Spleen (tissue), 7 donors: ENCODE measurements at regions not wholly inside any gene's neighbourhood (a gene's known extent, or its start where the extent isn't known, plus 50 kb on each side); places are given as distances from the start of the nearest gene placed in this dataset.

Source experiments
- POLR2A ChIP-seq, 3 donors: fragments of 450-650 bp; IDR thresholded peaks; one replicate each; pipeline ENCODE4 v1.5.1; 2017; ENCODE audit warnings: antibody characterized with exemption in 3 of 3, mild to moderate bottlenecking in 1 of 3
- POLR2AphosphoS5 ChIP-seq, 3 donors: sonication (generic); formaldehyde crosslinking; IDR thresholded peaks; one replicate each; pipeline ENCODE4 v1.5.1; 2017; ENCODE audit warnings: antibody characterized with exemption in 3 of 3
- TF ChIP-seq, protein P1 (sequence below), 11 experiments: fragments of 200-600 bp in 7 of 11; fragments of 450-650 bp in 4 of 11; sonication (generic) in 4 of 11; IDR thresholded peaks in 8 of 11; conservative IDR thresholded peaks in 3 of 11; 1 replicate in 7 of 11; 2 replicates in 4 of 11; pipeline versions ENCODE4 v1.4.0 to v1.8.0; 2016 to 2021; ENCODE audit warnings: antibody characterized with exemption in 11 of 11, inconsistent platforms in 4 of 11, mild to moderate bottlenecking in 1 of 11
- donor health status: DM: no; HTN: no; CAD: no; lungs with moderate emphysema.
- donor health status: DM: no; HTN: no; CAD: no.
- donor health status: DM: no; HTN: no; CAD: no.

DNA sequence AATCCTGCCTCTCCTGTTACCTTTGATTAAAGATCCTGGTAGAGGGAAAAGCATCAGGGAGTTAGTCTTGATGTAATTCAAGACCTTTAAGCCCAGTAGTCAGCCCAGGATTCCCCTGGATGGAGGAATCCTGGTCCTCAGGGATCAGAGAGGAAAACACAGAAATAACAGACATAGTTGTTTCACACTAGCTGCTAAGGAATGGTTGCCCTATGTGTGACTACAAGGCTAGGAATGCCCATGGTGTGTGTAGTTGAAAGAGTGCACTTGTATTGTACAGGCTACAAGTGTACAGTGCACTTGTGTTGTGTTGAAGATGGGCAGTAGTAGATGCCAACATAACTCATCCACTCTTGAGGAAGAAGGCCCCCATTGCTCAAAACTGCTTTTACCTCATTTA is 226.8 kb downstream of the AASDHPPT start:
- TF ChIP-seq, protein P1, sequence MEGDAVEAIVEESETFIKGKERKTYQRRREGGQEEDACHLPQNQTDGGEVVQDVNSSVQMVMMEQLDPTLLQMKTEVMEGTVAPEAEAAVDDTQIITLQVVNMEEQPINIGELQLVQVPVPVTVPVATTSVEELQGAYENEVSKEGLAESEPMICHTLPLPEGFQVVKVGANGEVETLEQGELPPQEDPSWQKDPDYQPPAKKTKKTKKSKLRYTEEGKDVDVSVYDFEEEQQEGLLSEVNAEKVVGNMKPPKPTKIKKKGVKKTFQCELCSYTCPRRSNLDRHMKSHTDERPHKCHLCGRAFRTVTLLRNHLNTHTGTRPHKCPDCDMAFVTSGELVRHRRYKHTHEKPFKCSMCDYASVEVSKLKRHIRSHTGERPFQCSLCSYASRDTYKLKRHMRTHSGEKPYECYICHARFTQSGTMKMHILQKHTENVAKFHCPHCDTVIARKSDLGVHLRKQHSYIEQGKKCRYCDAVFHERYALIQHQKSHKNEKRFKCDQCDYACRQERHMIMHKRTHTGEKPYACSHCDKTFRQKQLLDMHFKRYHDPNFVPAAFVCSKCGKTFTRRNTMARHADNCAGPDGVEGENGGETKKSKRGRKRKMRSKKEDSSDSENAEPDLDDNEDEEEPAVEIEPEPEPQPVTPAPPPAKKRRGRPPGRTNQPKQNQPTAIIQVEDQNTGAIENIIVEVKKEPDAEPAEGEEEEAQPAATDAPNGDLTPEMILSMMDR (IDR thresholded peaks at IDR 0.05 in 8 of 11, conservative IDR thresholded peaks at IDR 0.05 in 3 of 11): no peak
- no peak for TF ChIP-seq POLR2A (IDR thresholded peaks at IDR 0.05)
- TF ChIP-seq POLR2AphosphoS5 (IDR thresholded peaks at IDR 0.05): no peak
